ENCODE measurements at regions not wholly inside any gene's neighbourhood (a gene's known extent, or its start where the extent isn't known, plus 50 kb on each side); places are given as distances from the start of the nearest gene placed in this dataset.

DNA sequence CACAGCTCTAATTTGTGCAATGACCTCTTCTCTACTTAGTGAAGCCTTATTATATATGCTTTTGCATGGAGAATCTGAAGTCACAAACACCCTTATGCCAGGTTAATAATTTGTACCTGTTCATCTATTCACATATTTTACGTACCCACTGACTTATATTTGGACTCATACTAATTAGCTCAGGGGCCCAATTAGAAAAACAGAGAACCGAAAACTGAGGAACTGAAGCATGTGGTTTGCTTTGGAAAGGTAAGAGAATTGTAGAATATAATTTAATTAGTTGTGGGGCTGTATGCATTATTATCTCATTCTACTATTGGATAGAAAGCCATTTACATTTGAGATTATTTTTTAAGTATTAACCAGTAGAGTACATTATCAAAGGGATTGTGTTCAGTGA lies 805.9 kb upstream of the CITED2 start:
- Histone ChIP-seq H3K36me3 (ENCODE audit: control insufficient read depth, insufficient read depth, low read length) (no peaks in the 10 kb centered on the region), H3K4me3 (ENCODE audit: low read depth, low read length) (no peak overlapping the region), H3K4me1 (ENCODE audit: control insufficient read depth, insufficient read depth, low read length) (no peaks in the 10 kb centered on the region), H3K9me3 (ENCODE audit: control insufficient read depth, insufficient read depth, low read length) (no peaks in the 10 kb centered on the region), H3K27me3 (ENCODE audit: control insufficient read depth, insufficient read depth, low read length) (no peaks in the 10 kb centered on the region), H3K27ac (ENCODE audit: low read depth, low read length) (no peak overlapping the region)
- DNase-seq (ENCODE audit: low read depth in 4 of 6, low spot score in 6 of 6): no peak
- WGBS (ENCODE audit: insufficient coverage): no CpG with 5 or more reads among the region's 2 CpGs

DNA sequence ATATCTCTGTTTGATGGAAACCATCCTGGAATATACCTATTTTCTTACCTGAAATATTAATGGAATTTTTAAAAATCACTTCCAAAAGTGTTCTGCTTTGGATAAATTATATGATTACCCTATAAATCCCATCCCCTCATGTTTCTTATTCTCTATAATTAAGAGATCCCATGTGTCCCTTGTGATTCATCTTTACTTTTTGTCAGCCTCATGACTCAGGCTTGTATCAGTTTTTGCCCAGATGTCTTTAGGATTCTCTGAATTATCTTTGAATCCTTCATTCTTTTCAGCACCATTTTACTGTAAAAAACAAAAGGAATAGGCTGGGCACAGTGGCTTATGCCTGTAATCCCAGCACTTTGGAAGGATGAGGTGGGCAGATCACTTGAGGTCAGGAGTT lies 804.5 kb upstream of the CITED2 start:
- Histone ChIP-seq H3K27ac (ENCODE audit: low read depth, low read length) (no peak overlapping the region), H3K9me3 (ENCODE audit: control insufficient read depth, insufficient read depth, low read length) (no peaks in the 10 kb centered on the region), H3K36me3 (ENCODE audit: control insufficient read depth, insufficient read depth, low read length) (no peaks in the 10 kb centered on the region), H3K4me1 (ENCODE audit: control insufficient read depth, insufficient read depth, low read length) (no peaks in the 10 kb centered on the region), H3K4me3 (ENCODE audit: low read depth, low read length) (no peak overlapping the region), H3K27me3 (ENCODE audit: control insufficient read depth, insufficient read depth, low read length) (no peaks in the 10 kb centered on the region)
- no peak for DNase-seq (ENCODE audit: low read depth in 4 of 6, low spot score in 6 of 6)

DNA sequence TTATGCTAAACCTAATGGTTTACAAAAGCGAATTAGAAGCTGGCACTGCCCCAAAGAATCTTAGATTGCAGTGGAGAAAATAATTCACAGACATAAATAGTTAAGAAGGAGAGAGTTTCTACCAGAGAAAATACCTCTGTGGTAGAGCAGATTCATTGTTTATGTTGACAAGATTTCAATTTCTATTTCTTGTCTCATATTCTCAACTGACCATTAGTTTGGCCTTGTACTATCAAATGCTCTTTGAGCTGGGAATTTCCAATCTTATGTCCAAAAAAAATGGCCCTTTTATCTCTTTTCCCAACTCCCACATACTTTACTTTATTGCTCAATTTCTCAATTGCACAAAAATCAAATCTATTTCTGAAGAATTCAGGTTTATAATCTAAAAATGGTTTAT lies 804.1 kb upstream of the CITED2 start:
- no peaks in the 10 kb centered on the region for H3K36me3 ChIP-seq (ENCODE audit: control insufficient read depth, insufficient read depth, low read length)
- H3K27me3 ChIP-seq (ENCODE audit: control insufficient read depth, insufficient read depth, low read length): no peaks in the 10 kb centered on the region
- DNase-seq (ENCODE audit: low read depth in 4 of 6, low spot score in 6 of 6): no peak
- no peak overlapping the region for H3K27ac ChIP-seq (ENCODE audit: low read depth, low read length)
- H3K4me1 ChIP-seq (ENCODE audit: control insufficient read depth, insufficient read depth, low read length): no peaks in the 10 kb centered on the region
- no CpG with 5 or more reads among the region's 1 CpG for WGBS (ENCODE audit: insufficient coverage)
- H3K9me3 ChIP-seq (ENCODE audit: control insufficient read depth, insufficient read depth, low read length): no peaks in the 10 kb centered on the region
- H3K4me3 ChIP-seq (ENCODE audit: low read depth, low read length): no peak overlapping the region

DNA sequence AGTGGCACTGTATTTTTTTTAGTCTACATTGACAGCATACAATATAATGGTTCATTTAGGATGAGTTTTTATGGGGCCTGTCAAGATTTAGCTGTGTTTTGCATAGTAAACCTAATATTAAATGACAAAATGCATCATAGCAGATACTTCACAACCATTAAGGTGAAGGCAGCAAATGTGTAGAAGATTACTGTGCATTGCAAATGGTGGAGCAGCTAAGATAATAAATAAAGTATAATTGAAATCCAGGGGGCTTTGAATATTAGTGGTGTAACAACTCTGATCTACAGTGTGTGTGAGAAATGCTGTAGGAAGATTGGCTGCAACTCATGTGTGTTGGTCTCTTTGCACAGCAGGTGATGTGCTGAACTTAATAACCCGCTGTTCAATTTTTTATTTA lies 801.9 kb upstream of the CITED2 start:
- Histone ChIP-seq H3K9me3 (ENCODE audit: control insufficient read depth, insufficient read depth, low read length) (no peaks in the 10 kb centered on the region), H3K4me3 (ENCODE audit: low read depth, low read length) (no peak overlapping the region), H3K4me1 (ENCODE audit: control insufficient read depth, insufficient read depth, low read length) (no peaks in the 10 kb centered on the region), H3K36me3 (ENCODE audit: control insufficient read depth, insufficient read depth, low read length) (no peaks in the 10 kb centered on the region), H3K27ac (ENCODE audit: low read depth, low read length) (no peak overlapping the region), H3K27me3 (ENCODE audit: control insufficient read depth, insufficient read depth, low read length) (no peaks in the 10 kb centered on the region)
- WGBS (ENCODE audit: insufficient coverage): 67% methylated on average over 1 of the region's 1 CpG
- DNase-seq (ENCODE audit: low read depth in 4 of 6, low spot score in 6 of 6): peak in 1 of 6 donors; percentile 70

DNA sequence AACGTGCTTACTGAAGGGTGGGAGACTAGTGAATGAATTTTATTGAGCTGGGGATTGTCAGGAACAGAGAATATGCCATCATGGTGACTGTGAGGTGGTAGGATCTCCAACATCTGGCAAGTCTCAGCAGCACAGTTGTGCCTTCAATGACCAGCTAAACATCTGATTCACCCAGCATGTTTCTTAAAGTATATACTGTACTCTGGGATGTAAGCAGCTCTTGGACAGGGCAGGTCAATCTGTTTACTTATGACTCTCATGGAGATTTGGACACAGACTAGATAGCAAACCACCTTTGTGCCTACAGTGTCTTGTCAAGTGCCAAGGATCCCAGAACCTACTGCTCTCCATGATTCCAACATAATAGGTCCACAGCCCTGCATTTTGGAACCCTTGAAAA lies 801.0 kb upstream of the CITED2 start:
- Histone ChIP-seq H3K9me3 (ENCODE audit: control insufficient read depth, insufficient read depth, low read length) (no peaks in the 10 kb centered on the region), H3K27ac (ENCODE audit: low read depth, low read length) (no peak overlapping the region), H3K4me1 (ENCODE audit: control insufficient read depth, insufficient read depth, low read length) (no peaks in the 10 kb centered on the region), H3K36me3 (ENCODE audit: control insufficient read depth, insufficient read depth, low read length) (no peaks in the 10 kb centered on the region), H3K4me3 (ENCODE audit: low read depth, low read length) (no peak overlapping the region), H3K27me3 (ENCODE audit: control insufficient read depth, insufficient read depth, low read length) (no peaks in the 10 kb centered on the region)
- WGBS (ENCODE audit: insufficient coverage): 100% methylated on average over 1 of the region's 1 CpG
- DNase-seq (ENCODE audit: low read depth in 4 of 6, low spot score in 6 of 6): no peak

DNA sequence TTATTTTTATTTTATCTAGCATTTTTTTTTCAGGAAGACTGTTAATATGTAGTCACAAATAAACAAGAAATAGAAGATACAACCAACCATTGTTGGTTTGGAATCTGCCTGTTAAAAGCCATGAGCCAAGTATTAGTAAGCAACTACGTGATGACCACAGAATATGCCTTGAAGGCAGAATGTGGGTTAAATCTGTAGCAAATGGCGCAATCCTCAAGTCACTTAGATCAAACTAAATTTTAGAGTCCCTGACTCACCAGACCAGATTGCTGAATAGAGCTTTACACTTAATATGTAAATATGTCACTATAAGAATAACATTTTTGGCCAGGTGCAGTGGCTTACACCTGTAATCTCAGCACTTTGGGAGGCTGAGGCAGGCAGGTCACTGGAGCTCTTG lies 800.1 kb upstream of the CITED2 start:
- DNase-seq (ENCODE audit: low read depth in 4 of 6, low spot score in 6 of 6): no peak
- no peaks in the 10 kb centered on the region for H3K4me1 ChIP-seq (ENCODE audit: control insufficient read depth, insufficient read depth, low read length)
- H3K9me3 ChIP-seq (ENCODE audit: control insufficient read depth, insufficient read depth, low read length): no peaks in the 10 kb centered on the region
- no CpG with 5 or more reads among the region's 2 CpGs for WGBS (ENCODE audit: insufficient coverage)
- no peak overlapping the region for H3K27ac ChIP-seq (ENCODE audit: low read depth, low read length)
- no peaks in the 10 kb centered on the region for H3K36me3 ChIP-seq (ENCODE audit: control insufficient read depth, insufficient read depth, low read length)
- H3K27me3 ChIP-seq (ENCODE audit: control insufficient read depth, insufficient read depth, low read length): no peaks in the 10 kb centered on the region
- H3K4me3 ChIP-seq (ENCODE audit: low read depth, low read length): no peak overlapping the region

DNA sequence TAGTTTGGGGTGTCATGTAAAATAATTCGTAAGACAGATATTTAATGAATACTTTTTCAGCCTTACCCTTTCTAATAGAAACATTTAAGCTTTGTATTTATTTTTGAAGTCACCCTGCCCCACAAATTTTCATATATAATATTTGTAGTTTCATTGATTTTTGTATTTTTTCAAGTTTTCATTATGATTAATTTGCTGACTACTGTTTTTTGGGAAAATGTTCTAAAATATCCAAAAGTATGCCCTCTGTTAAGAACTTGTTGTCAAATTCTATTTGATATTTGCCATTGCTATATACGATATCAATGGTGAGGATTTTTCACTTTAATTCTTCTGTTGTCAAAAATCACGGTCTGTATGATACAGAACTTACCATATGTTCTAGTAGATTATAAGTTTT lies 793.9 kb upstream of the CITED2 start:
- no peak overlapping the region for H3K27ac ChIP-seq (ENCODE audit: low read depth, low read length)
- H3K4me3 ChIP-seq (ENCODE audit: low read depth, low read length): no peak overlapping the region
- no peak for DNase-seq (ENCODE audit: low read depth in 4 of 6, low spot score in 6 of 6)
- no CpG with 5 or more reads among the region's 3 CpGs for WGBS (ENCODE audit: insufficient coverage)
- no peaks in the 10 kb centered on the region for H3K9me3 ChIP-seq (ENCODE audit: control insufficient read depth, insufficient read depth, low read length)
- no peaks in the 10 kb centered on the region for H3K4me1 ChIP-seq (ENCODE audit: control insufficient read depth, insufficient read depth, low read length)
- H3K36me3 ChIP-seq (ENCODE audit: control insufficient read depth, insufficient read depth, low read length): no peaks in the 10 kb centered on the region
- no peaks in the 10 kb centered on the region for H3K27me3 ChIP-seq (ENCODE audit: control insufficient read depth, insufficient read depth, low read length)

DNA sequence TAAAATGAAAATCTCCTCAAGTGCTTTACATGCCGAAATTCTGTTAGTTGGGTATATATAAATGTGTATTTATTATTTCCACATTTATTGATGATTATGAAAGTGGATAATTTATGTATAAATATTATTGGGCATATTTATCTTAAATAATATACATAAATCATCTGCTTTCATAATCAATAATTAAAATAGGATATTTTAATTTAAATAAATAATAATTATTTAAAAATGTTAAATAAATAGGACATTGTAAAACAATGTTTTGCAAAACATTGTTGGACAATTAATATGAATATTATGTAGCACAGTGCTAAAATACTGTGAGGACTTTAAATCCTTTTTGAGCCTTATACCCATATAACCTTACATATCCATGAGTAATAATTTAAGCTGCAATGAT lies 786.5 kb upstream of the CITED2 start:
- H3K27me3 ChIP-seq (ENCODE audit: control insufficient read depth, insufficient read depth, low read length): no peaks in the 10 kb centered on the region
- no peak overlapping the region for H3K27ac ChIP-seq (ENCODE audit: low read depth, low read length)
- H3K4me1 ChIP-seq (ENCODE audit: control insufficient read depth, insufficient read depth, low read length): no peaks in the 10 kb centered on the region
- H3K36me3 ChIP-seq (ENCODE audit: control insufficient read depth, insufficient read depth, low read length): no peaks in the 10 kb centered on the region
- no peak for DNase-seq (ENCODE audit: low read depth in 4 of 6, low spot score in 6 of 6)
- no peak overlapping the region for H3K4me3 ChIP-seq (ENCODE audit: low read depth, low read length)
- no CpG with 5 or more reads among the region's 1 CpG for WGBS (ENCODE audit: insufficient coverage)
- H3K9me3 ChIP-seq (ENCODE audit: control insufficient read depth, insufficient read depth, low read length): no peaks in the 10 kb centered on the region

DNA sequence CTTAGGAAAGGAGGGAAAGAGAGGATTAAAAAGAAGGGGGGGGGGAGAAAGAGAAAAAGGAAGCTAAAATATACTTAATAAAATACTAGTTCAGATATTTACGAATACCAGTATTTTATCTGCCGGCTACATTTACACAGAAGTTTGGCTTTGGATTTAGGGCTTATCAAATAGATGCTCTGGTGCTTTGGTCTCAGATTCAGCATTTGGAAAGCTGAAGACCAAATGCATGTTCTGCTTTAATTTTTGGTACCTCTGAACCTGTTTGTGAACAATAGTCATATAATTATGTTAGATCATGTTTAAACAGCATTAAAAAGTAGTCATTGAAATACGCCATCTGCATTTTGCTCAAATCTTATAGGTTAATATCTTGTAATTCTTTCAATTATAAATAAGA lies 786.0 kb upstream of the CITED2 start:
- no peak for DNase-seq (ENCODE audit: low read depth in 4 of 6, low spot score in 6 of 6)
- H3K9me3 ChIP-seq (ENCODE audit: control insufficient read depth, insufficient read depth, low read length): no peaks in the 10 kb centered on the region
- H3K4me1 ChIP-seq (ENCODE audit: control insufficient read depth, insufficient read depth, low read length): no peaks in the 10 kb centered on the region
- no peaks in the 10 kb centered on the region for H3K36me3 ChIP-seq (ENCODE audit: control insufficient read depth, insufficient read depth, low read length)
- no CpG with 5 or more reads among the region's 3 CpGs for WGBS (ENCODE audit: insufficient coverage)
- H3K27ac ChIP-seq (ENCODE audit: low read depth, low read length): no peak overlapping the region
- no peaks in the 10 kb centered on the region for H3K27me3 ChIP-seq (ENCODE audit: control insufficient read depth, insufficient read depth, low read length)
- H3K4me3 ChIP-seq (ENCODE audit: low read depth, low read length): no peak overlapping the region

DNA sequence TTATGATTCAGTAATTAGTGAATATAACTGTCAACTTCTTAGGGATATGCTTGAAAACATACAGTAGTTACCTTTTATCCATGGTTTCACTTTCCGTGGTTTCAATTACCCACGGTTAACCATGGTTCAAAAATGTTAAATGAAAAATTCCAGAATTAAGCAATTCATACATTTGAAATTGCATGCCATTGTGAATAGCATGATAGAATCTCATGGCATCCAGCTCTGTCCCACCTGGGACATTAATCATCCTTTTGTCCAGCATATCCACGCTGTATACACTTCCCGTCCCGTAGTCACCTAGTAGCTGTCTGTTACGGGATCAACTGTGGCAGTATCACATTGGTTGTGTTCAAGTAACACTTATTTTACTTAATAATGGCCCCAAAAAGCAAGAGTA lies 781.7 kb upstream of the CITED2 start:
- no peaks in the 10 kb centered on the region for H3K27me3 ChIP-seq (ENCODE audit: control insufficient read depth, insufficient read depth, low read length)
- H3K9me3 ChIP-seq (ENCODE audit: control insufficient read depth, insufficient read depth, low read length): no peaks in the 10 kb centered on the region
- H3K36me3 ChIP-seq (ENCODE audit: control insufficient read depth, insufficient read depth, low read length): no peaks in the 10 kb centered on the region
- no CpG with 5 or more reads among the region's 6 CpGs for WGBS (ENCODE audit: insufficient coverage)
- DNase-seq (ENCODE audit: low read depth in 4 of 6, low spot score in 6 of 6): no peak
- H3K4me3 ChIP-seq (ENCODE audit: low read depth, low read length): no peak overlapping the region
- H3K4me1 ChIP-seq (ENCODE audit: control insufficient read depth, insufficient read depth, low read length): no peaks in the 10 kb centered on the region
- H3K27ac ChIP-seq (ENCODE audit: low read depth, low read length): no peak overlapping the region
